Hematopoietic multipotent progenitor cell (in vitro differentiated cells): ENCODE measurements at regions not wholly inside any gene's neighbourhood (a gene's known extent, or its start where the extent isn't known, plus 50 kb on each side); places are given as distances from the start of the nearest gene placed in this dataset.
A peak's percentile ranks its signal among the peaks of the same experiment; 100 is the strongest.
"Not testable (repeated sequence)": the region's sequence is repeated elsewhere in the genome, so short reads cannot be mapped to it uniquely, and the experiment has no call there.

ENCODE experiments used
- DNase-seq, 3 donors: peaks; one replicate each; pipeline ENCODE4 v3.0.0-alpha.2; 2011 to 2015; ENCODE audit warnings: low read depth in 2 of 3, low spot score in 2 of 3

DNA sequence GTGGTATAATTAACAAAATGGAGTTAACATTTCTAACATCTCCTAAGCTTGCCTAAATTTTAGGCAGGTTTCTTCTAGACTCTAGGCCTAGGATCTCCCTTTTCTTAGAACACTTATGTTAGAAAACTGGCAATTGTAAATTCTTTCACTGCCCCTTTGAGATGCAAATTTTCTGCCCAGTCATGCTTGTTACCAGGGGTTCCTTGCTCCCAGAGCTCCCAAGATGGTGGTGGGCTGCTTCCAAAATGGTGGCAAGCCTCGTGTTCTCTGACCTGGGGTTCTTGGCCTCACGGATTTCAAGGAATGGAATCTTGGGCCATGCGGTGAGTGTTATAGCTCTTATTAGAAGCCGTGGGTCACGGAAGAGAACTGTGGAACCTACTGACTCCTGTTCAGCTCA lies 1361.4 kb downstream of the NCAM2 start:
- DNase-seq, result not testable (repeated sequence)

DNA sequence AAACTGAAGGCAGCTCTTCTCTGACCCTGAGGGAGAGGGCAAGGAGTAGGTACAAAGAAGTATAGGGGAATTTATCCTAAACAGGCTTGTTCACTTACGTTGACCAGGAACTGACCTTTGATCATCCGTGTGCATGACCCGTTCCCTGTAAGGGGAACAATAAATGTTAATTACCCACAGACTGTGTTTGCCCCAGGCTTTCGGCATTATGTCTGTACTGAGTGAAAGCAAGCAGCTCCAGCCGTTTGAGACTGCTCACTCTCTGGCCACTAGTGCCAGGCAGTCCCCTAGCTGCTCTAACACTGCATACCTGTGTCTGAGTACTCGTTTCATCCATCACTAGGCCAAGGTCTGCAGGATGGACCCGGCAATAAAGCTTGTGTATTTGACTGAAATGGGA lies 1365.3 kb downstream of the NCAM2 start:
- no peak for DNase-seq

DNA sequence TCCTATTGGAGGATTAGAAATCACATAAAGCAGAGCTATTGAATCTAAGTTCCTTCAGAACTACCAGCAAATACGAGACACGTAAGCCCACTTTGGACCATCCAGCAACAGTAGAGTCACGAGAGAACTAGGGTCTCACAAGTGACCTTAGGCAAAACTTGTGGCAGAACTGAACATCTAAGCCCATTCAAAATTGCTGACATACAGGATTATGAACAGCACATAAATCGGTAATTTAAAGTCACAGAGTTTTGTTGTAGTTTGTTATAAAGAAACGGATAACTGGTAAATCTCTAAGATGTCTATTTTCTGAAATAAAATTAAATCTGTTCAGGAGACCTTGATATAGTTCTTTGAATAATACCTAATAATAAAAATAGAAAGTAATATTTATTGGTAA lies 1366.0 kb downstream of the NCAM2 start:
- no peak for DNase-seq

DNA sequence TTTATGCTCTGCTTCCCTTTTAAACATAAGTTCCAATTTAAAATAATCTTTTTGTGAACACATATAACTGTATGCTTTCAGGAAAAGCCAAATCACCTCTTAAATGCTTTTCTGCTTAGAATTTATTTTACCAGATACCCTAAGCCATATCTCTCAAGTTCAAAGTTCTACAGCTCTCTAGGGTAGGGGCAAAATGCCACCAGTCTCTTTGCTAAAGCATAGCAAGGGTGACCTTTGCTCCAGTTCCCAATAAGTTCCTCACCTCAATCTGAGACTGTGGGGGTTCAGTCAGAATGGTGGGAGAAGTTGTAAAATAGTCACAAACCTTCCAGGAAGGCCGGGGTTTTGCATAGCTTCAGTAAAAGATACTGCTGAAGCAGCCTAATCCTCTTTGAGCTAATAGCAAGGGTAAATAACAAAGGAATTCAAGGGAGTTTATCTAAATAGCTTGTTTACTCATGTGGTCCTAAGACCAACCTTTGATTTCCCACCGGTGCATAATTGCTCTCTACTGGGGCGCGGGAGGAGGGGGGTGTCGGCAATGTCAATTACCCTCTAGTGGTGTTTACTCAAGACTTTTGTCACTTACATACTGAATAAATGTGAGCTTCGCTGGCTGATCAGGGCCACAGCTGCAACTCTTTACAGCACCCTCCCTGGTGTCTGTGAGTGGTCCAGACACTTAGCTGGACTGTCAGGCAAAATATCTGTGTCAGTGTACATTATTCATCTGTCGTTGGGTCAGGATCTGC lies 1376.2 kb downstream of the NCAM2 start:
- DNase-seq, result no peak

DNA sequence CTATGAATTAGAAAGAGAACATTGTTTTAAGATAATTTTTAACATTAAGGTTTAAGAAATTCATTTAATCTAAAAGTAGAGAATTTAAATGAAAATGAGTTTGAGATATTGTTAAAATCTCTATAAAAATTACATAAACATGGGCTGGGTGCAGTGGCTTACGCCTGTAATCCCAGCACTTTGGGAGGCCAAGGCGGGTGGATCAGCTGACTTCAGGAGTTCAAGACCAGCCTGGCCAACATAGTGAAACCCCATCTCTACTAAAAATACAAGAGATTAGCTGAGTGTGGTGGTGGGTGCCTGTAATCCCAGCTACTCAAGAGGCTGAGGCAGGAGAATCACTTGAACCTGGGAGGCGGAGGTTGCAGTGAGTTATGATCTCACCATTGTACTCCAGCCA lies 1379.6 kb downstream of the NCAM2 start:
- DNase-seq, result not testable (repeated sequence)

DNA sequence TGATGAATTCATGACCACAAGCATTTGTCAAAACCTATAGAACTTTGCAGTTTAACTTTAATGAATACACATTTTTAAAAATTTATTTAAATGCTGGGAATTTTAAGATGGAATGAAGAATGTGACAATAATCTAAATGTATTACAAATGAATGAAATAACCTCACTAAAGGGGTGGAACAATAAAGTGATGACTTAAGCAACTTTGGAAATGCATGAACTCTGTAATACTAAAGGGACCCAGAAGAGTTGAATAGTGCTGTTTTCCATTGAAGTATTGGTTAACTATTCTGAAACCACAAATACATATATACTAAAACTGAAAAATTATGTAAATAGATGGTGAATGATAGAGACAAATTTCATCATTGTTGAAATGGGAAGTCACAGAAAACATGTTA lies 1395.1 kb downstream of the NCAM2 start:
- no peak for DNase-seq

DNA sequence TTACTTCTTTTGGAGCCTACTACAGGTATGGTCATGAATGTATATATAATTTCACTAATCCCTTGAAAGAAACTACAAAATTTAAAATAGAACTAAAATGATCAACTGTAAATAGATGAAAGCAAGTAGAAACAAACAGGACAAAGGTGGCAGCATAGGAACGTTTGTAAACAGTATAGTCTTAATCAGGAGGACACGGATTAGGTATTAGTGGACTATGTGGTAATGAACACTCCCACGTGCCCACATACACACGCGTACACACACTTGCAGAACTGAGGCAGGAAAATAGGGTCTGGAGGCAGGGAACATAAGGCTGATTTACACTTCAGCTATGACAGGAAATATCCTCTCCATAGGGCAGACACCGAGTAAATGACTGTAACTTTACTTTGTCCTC lies 1397.8 kb downstream of the NCAM2 start:
- no peak for DNase-seq

DNA sequence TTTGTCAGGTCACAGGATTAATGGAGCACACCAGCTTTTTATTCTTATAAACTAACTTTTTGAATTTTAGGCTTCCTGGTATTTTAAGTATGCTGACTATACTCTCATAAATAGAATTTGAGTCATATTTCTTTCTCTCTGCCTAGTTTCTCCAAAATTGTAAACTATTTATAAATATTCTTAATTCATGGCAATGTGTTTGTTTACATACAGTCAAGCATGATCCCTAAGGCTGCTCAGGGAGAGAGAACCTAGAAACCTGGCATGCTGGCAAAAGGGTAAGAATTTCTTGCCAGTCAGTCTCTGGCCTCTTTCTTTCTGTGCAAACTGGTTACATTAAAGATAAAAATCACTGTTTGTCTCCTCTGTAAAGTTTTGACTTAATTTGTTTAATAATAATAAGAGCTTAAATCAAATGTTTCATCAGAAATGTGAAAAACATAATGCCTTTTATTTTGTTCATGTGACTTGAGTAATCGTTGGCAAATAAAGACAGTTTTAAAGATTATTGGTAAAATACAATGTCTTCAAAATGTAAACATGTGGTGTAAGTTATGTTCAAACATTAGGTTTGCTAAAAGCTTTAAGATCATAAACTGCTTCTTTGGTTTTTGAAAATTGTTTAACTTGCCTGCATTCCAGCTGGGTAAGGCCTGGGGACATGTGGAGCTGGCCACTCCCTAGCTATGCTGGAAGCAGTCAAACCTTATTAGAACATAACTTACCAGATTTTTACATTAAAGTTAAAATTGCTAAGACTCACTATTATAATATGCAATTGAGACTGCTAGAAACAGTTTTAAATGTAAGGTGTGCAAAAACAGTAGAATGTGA lies 1401.7 kb downstream of the NCAM2 start:
- no peak for DNase-seq

DNA sequence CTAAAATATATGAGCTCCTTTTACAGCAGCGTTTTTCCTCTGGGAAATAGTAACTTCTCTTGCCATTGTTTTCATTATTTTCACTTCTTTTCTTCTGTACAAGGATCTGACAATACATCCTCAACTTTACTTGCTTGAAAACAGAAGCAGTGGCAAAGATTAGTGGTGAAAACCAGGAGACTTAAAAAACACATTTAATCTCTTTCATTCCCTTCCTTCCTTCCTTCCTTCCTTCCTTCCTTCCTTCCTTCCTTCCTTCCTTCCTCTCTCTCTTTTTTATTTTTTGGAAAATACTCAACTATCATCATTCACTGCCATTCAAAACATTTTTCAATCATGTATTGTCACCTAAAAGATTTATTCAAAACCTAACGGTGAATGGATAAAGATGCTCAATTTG lies 1411.4 kb downstream of the NCAM2 start:
- DNase-seq, result no peak

DNA sequence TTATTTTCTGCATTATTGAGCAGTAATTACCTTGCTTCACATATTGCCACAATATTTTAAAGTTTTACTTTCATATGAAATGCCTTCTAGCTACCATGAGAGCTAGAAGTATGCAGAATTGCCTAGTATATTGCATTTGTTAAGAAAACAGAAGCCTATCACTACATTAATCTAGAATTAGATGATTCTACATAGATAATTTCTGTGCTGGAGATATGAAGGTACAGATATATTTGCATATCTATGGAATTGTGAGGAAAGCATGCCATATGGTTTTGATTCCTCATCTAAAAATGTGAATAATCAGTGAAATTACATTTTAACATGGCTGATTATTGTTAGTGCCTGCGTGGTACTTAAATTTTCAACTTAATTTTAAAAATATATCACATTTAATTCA lies 1418.3 kb downstream of the NCAM2 start:
- no peak for DNase-seq

DNA sequence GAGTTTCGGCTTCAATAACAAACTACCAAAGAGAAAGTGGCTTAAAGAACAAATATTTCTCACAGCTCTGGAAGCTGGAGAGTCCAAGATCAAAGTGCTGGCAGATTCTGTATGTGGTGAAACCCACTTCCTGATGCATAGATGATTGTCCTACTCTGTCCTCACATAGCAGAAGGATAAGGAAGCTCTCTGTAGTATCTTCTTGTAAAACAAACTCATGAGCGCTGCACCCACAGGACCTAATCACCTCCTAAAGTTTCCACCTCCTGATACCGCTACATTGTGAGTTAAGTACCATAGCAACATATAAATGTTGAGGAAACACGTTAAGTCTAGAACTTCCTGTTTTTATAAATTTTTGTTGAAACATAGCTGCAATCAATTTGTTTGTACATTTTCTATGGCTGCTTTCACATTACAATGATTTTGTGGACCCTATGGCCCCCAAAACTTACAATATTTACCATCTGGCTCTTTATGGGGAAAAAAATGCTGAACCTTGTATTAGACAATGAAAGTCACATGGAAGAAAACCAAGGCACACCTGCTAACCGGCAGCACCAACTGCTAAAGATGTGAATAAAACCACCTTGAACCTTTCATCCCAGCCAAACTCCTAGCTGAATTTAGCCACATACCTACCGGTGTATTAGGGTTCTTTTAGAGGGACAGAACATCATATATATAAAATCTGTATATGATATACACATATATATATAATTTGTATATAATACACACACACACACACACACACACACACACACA lies 1423.4 kb downstream of the NCAM2 start:
- DNase-seq, result peak in 2 of 3 donors; percentile 73 to 92

DNA sequence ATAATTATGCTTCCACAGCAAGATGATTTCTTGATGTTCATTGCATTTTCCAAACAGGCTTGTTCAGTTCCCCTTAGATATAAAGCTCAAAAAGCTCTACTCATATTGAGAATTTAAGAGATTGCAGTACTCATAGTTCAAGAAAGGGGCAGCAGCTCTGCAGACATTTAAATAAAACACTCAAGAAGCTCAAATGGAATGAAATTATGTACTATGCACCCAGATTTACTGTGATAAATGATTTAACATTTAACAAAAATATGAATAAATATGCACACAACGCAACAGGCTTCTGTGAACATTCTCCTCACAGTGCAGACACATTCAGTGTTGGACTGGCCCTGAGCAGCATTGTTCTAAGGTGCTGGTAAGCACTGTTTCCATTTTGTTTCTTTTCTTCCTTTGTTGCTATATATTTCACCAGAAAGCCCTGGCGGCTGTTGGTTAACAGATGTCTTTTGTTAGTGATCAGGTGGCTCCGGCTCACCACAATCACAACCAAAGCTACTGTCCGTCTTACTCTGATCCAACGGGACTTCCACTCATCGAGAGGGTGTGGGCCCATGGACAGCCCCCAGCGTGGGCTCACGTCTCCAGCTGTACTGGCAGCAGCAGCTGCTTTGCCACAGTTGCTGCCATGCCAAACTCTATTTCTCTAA lies 1440.3 kb downstream of the NCAM2 start:
- DNase-seq, result no peak

DNA sequence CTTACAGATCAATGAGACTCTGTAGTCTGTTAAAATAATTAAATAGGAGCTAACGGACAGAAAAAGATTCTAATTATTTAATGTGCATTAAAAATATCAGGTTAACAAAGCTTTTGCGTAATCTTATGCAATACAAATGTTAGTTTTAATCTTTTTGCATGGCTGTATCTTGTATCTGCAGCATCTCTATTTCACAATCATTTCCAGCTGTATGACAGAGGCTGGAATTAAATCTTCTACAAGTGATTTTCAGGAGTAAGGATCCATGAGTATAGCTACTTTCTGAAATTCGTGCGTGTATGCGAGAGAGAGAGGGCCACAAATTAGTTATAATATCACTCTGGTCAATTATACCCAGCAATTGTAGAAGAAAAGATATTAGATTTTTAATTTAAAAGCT lies 1446.8 kb downstream of the NCAM2 start:
- no peak for DNase-seq

DNA sequence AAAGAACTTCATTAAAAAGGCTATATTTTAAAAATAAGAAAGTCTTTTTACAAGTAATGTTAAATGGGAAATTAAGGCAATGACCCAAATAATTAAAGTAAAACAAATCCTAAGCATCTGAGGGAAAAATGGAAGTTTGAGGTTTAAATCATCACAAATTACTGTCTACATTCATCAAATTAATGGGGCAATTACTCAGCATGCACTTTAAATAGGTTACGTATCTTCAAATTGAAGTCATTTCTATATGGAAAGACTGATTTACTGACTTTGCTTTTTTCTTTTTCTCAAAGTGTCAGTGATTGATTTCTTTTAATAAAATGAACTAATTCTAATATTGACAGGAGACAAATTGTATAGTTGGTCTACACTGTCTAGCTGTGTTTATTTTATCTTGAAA lies 1452.3 kb downstream of the NCAM2 start:
- DNase-seq, result no peak

DNA sequence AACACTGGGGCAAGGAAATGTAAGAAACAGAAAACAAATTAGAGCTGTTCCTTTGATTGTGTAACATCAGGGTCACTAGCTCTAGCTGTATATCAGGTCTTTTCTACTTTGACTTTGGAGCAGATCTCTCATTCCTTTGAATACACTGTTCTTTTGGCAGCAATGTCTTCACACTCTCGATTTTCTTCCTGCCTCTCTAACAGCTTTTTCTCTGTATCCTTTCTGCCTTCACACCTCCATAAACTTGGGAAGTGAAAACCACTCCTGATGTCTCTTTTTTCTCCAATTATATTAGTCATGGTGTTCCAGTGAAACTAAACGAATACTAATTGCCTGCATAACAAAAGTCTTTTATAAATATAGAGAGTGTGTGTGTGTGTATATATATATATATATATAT lies 1458.0 kb downstream of the NCAM2 start:
- DNase-seq, result no peak

DNA sequence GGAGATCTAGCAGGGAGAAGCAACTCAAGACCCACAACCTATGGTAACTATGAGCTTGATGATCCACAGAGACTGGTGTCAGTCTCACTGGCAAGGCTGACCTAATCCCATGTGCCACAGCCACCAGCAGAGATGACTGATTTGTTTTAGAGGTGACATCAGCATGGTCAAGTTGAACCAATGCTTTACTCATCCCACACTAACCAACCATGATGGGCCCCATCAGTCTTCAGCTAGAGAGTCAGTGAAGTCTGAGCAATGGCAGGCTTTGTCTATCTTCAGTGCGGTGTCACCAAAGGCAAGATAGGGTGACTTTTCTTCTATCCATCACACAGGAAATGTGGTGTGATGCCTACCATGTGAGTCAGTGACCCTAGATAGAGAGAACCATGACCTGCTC lies 1470.7 kb downstream of the NCAM2 start:
- DNase-seq, result no peak

DNA sequence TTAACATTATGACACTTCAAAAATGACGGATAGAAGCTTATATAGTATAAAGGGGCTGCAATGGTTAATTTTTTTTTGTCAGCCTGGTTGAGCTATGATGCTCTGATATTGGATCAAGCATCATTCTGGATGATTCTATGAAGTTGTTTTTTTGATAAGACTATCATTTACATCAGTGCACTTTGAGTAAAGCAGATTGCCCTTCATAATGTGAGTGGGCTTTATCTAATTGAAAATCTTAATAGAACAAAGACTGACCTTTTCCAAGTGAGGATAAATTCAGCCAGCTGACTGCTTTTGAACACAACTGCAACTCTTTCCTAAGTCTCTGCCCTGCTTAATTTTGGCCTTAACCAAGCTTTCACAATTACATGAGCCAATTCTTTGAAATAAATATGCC lies 1476.2 kb downstream of the NCAM2 start:
- DNase-seq, result no peak

DNA sequence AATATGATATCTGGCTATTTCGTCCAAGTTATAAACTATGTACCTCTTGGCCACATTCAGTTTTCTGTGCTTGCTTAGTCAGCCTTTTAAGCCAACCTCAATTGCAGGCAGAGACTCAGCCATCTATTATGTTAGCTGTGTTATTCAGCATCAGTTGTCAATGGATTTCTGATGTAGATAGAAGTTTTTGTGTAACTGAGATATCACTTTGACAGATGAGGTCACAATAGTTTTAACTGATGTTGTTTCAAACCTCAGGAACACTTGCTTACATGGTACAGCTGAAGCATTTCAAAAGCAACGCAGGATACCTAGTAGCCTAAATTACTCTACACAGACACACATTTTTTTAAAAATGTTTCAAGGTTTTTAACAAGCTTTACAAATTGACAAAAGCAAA lies 1478.0 kb downstream of the NCAM2 start:
- no peak for DNase-seq

DNA sequence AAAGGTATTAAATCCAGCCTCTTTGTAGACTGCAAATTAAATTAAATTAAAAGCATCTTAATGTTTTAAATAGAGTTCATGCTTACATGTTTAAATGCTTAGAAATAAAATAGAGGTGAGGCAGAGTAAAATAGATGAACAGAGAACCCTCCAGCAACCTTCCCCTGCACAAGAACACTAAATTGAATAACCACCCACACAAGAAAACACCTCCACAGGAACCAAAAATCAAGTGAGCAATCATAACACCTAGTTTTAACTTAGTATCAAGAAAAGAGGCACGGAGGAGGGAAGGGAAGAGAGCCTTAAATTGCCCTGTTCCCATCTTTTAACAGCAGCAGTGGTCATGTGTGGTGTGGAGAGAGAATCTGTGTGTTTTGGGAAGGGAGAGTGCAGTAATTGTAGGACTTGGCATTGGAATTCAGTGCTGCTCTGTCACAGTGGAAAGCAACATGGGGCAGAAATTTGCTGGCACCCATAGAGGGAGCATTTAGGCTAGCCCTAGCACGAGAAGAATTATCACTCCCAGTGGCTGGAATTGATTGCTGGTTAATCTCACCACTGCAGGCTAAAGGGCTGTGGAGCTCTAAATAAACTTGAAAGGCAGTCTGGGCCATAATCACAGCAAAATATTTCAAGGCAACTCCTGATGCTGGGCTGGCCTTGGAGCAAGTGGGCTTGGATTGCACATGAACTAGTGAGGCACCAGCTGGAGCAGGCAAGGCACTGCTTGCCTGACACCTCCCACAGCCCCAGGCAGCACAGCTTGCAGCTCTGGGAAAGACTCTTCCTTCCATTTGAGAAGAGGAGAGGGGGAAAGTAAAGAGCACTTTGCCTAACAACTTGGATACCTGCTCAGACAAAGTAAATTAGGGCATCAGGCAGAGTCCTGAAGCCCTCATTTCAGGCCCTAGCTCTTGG lies 1478.8 kb downstream of the NCAM2 start:
- DNase-seq, result no peak

DNA sequence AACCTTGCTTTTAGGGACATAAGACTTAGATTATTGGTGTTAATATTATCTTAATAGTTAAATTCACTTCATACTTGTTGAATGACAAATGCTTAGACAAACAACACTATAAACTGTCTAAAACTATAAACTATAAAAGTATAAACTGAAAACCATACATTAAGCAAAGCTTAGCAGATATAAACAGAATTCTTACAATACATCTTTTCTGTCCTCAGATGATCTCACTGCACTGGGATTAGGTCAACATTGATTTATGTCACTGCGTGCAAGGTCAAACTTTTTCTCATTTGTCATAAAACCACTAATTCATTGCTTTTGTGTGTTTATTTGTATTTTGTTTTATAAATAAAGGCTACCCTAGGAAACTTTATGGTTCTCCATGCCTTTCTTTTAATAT lies 1491.8 kb downstream of the NCAM2 start:
- DNase-seq, result no peak
